Mesendoderm (in vitro differentiated cells): ENCODE measurements at regions not wholly inside any gene's neighbourhood (a gene's known extent, or its start where the extent isn't known, plus 50 kb on each side); places are given as distances from the start of the nearest gene placed in this dataset.

Experiments used
- DNase-seq: peaks from one replicate; pipeline ENCODE4 v3.0.0; 2013
- H2AK5ac ChIP-seq: 2 replicates; pipeline ENCODE4 v1.6.1; 2013; ENCODE audit warnings: low read length, inconsistent platforms
- H2BK120ac ChIP-seq: 2 replicates; pipeline ENCODE4 v1.6.1; 2013; ENCODE audit warnings: low read depth, mild to moderate bottlenecking, low read length, moderate library complexity, mixed read lengths
- H2BK15ac ChIP-seq: replicated peaks from 2 replicates; pipeline ENCODE4 v1.6.1; 2013; ENCODE audit warnings: low read depth, mild to moderate bottlenecking, moderate library complexity
- H2BK5ac ChIP-seq: 2 replicates; pipeline ENCODE4 v1.6.1; 2013; ENCODE audit warnings: low read length, inconsistent platforms
- H3K18ac ChIP-seq: 2 replicates; pipeline ENCODE4 v1.6.1; 2013; ENCODE audit warnings: mild to moderate bottlenecking, low read length, mixed read lengths
- H3K23ac ChIP-seq: one replicate; pipeline ENCODE4 v1.6.1; 2013; ENCODE audit warnings: low read length
- H3K27ac ChIP-seq: 2 replicates; pipeline ENCODE4 v1.5.1; 2013; ENCODE audit warnings: low read depth, mild to moderate bottlenecking, inconsistent platforms, low read length, moderate library complexity
- H3K27me3 ChIP-seq: 2 replicates; pipeline ENCODE4 v1.6.1; 2013; ENCODE audit warnings: low read length, control low read depth, mild to moderate bottlenecking, inconsistent platforms; ENCODE audit not compliant: insufficient read depth, poor library complexity
- H3K36me3 ChIP-seq: 2 replicates; pipeline ENCODE4 v1.6.1; 2013; ENCODE audit warnings: low read length, inconsistent platforms; ENCODE audit not compliant: control insufficient read depth, insufficient read depth
- H3K4ac ChIP-seq: one replicate; pipeline ENCODE4 v1.6.1; 2013; ENCODE audit warnings: low read depth, mild to moderate bottlenecking, low read length, moderate library complexity
- H3K4me1 ChIP-seq: 2 replicates; pipeline ENCODE4 v1.6.1; 2013; ENCODE audit warnings: low read depth, low read length, inconsistent platforms; ENCODE audit not compliant: control insufficient read depth
- H3K4me2 ChIP-seq: 2 replicates; pipeline ENCODE4 v1.6.1; 2013; ENCODE audit warnings: low read length
- H3K4me3 ChIP-seq: 2 replicates; pipeline ENCODE4 v1.5.1; 2013; ENCODE audit warnings: mild to moderate bottlenecking, low read length
- H3K56ac ChIP-seq: one replicate; pipeline ENCODE4 v1.6.1; 2013; ENCODE audit warnings: low read length
- H3K79me1 ChIP-seq: 2 replicates; pipeline ENCODE4 v1.6.1; 2013; ENCODE audit warnings: low read length, inconsistent platforms
- H3K79me2 ChIP-seq: 2 replicates; pipeline ENCODE4 v1.6.1; 2013; ENCODE audit warnings: mild to moderate bottlenecking, low read length; ENCODE audit not compliant: control insufficient read depth, insufficient read depth
- H3K9ac ChIP-seq: 2 replicates; pipeline ENCODE4 v1.6.1; 2013; ENCODE audit warnings: low read length, inconsistent platforms
- H4K5ac ChIP-seq: one replicate; pipeline ENCODE4 v1.6.1; 2013; ENCODE audit warnings: low read length
- H4K8ac ChIP-seq: one replicate; pipeline ENCODE4 v1.6.1; 2013; ENCODE audit warnings: low read depth, mild to moderate bottlenecking, control low read depth, low read length, moderate library complexity
- WGBS: extraction: QIAGEN DNeasy Blood & Tissue Kit; methylation state at CpG from one replicate; pipeline ENCODE4 v1.1.7; 2013; ENCODE audit warnings: low lambda C conversion rate, missing lambda C conversion rate; ENCODE audit not compliant: insufficient coverage; ENCODE audit errors: extremely low coverage; 5-methylcytosine and 5-hydroxymethylcytosine counted together

DNA sequence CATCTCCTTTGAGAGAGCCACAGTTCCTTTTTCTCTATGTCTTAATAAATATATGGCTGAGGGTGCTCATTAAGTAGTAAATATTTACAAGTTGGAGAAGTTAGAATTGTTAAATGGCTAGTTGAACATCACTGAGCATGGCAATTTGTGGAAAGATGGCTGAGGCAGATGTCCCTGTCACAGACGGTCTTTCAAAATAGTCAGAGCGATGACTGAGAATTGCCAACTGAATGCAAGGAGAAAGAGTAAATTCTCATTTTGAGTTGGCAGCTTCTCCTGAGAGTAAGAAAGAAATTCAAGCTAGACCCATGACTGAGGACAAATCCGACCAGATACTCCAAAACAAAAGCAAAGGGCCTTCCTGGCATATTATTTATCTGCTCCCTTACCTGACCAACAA lies 617.9 kb downstream of the KCTD16 start:
- H2BK120ac ChIP-seq: no peak overlapping the region
- no peak overlapping the region for H4K5ac ChIP-seq
- no peak overlapping the region for H3K56ac ChIP-seq
- no peak overlapping the region for H2AK5ac ChIP-seq
- H4K8ac ChIP-seq: no peak overlapping the region
- H3K27me3 ChIP-seq: no peaks in the 10 kb centered on the region
- no peak overlapping the region for H3K4ac ChIP-seq
- H3K4me1 ChIP-seq: no peaks in the 10 kb centered on the region
- WGBS: no CpG with 5 or more reads among the region's 3 CpGs
- no peaks in the 10 kb centered on the region for H3K79me2 ChIP-seq
- H3K23ac ChIP-seq: no peak overlapping the region
- H3K36me3 ChIP-seq: no peaks in the 10 kb centered on the region
- H2BK5ac ChIP-seq: no peak overlapping the region
- H3K18ac ChIP-seq: no peak overlapping the region
- H3K9ac ChIP-seq: no peak overlapping the region
- H3K4me2 ChIP-seq: no peak overlapping the region
- DNase-seq: no peak
- no peak overlapping the region for H2BK15ac ChIP-seq
- H3K4me3 ChIP-seq: no peak overlapping the region
- H3K79me1 ChIP-seq: no peaks in the 10 kb centered on the region
- no peak overlapping the region for H3K27ac ChIP-seq

DNA sequence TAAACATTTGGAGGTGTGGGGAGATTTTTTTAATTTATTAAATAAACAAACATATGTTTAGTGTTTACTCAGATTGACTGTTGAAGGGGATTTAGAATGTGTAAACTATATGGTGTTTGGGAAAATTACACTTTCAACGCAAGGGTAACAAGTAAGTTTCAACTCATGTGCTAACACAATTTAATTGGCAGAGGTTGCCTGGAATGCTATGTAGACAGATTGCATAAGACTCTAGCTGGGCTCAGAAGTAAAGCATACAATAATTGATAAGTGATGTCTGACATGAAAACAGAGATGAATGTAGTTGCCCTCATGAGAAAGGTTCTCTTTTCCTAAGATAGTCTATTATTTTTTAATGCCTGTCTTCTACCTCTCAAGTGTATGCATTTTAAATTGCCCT lies 617.4 kb downstream of the KCTD16 start:
- Histone ChIP-seq H4K8ac (no peak overlapping the region), H3K4ac (no peak overlapping the region), H3K4me1 (no peaks in the 10 kb centered on the region), H3K79me2 (no peaks in the 10 kb centered on the region), H3K23ac (no peak overlapping the region), H3K18ac (no peak overlapping the region), H2BK15ac (no peak overlapping the region), H2AK5ac (no peak overlapping the region), H3K9ac (no peak overlapping the region), H4K5ac (no peak overlapping the region), H2BK5ac (no peak overlapping the region), H3K4me3 (no peak overlapping the region), H3K4me2 (no peak overlapping the region), H3K79me1 (no peaks in the 10 kb centered on the region), H2BK120ac (no peak overlapping the region), H3K36me3 (no peaks in the 10 kb centered on the region), H3K27me3 (no peaks in the 10 kb centered on the region), H3K27ac (no peak overlapping the region), H3K56ac (no peak overlapping the region)
- DNase-seq: no peak
- WGBS: no CpG with 5 or more reads among the region's 1 CpG

GRCh38 chr5:144779368-144779767 lies 608.7 kb downstream of the KCTD16 start:
- H4K5ac ChIP-seq: no peak overlapping the region
- H3K4me1 ChIP-seq: no peaks in the 10 kb centered on the region
- no peak overlapping the region for H3K18ac ChIP-seq
- no peak overlapping the region for H2BK15ac ChIP-seq
- no peak overlapping the region for H3K4me2 ChIP-seq
- H3K79me2 ChIP-seq: no peaks in the 10 kb centered on the region
- H3K56ac ChIP-seq: no peak overlapping the region
- WGBS: no CpG with 5 or more reads among the region's 3 CpGs
- no peaks in the 10 kb centered on the region for H3K27me3 ChIP-seq
- H4K8ac ChIP-seq: no peak overlapping the region
- H3K4me3 ChIP-seq: no peak overlapping the region
- no peak overlapping the region for H3K27ac ChIP-seq
- no peak overlapping the region for H3K23ac ChIP-seq
- H3K36me3 ChIP-seq: no peaks in the 10 kb centered on the region
- no peak overlapping the region for H3K4ac ChIP-seq
- H3K9ac ChIP-seq: no peak overlapping the region
- H3K79me1 ChIP-seq: no peaks in the 10 kb centered on the region
- H2AK5ac ChIP-seq: no peak overlapping the region
- no peak overlapping the region for H2BK120ac ChIP-seq
- H2BK5ac ChIP-seq: no peak overlapping the region
- no peak for DNase-seq

- Histone ChIP-seq H3K4me3 (no peak overlapping the region), H2BK15ac (no peak overlapping the region), H3K18ac (no peak overlapping the region), H2AK5ac (no peak overlapping the region), H3K79me1 (no peaks in the 10 kb centered on the region), H4K5ac (no peak overlapping the region), H4K8ac (no peak overlapping the region), H3K23ac (no peak overlapping the region), H3K4me1 (no peaks in the 10 kb centered on the region), H3K4me2 (no peak overlapping the region), H3K27ac (no peak overlapping the region), H3K9ac (no peak overlapping the region), H3K79me2 (no peaks in the 10 kb centered on the region), H3K36me3 (no peaks in the 10 kb centered on the region), H2BK5ac (no peak overlapping the region), H3K56ac (no peak overlapping the region), H3K27me3 (no peaks in the 10 kb centered on the region), H2BK120ac (no peak overlapping the region), H3K4ac (no peak overlapping the region)
- DNase-seq: no peak
- WGBS: no CpG with 5 or more reads among the region's 2 CpGs
Measured at GRCh38 chr5:144778561-144778960, 607.9 kb downstream of the KCTD16 start.

DNA sequence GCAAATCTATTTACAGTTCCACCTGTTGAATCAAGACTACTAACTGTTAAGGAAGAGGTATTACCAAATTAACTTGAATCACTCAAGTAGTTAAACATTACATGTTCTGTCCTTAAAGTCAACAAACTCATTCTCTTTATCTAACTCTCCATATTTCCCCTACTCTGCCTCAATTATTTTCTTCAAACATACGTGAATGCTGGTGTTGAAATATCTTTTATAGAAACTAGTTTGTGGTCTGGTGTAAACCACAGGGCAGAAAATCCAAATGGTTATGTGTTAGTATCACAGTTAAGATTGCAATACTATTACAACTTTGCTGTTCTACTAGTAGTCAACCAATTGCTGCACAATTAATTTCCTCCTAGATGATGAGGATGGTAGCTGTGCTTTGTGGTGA lies 603.5 kb downstream of the KCTD16 start:
- H2BK15ac ChIP-seq: no peak overlapping the region
- no peak overlapping the region for H2BK5ac ChIP-seq
- no peak overlapping the region for H3K23ac ChIP-seq
- H3K18ac ChIP-seq: no peak overlapping the region
- H3K9ac ChIP-seq: no peak overlapping the region
- H3K27ac ChIP-seq: no peak overlapping the region
- H3K4me3 ChIP-seq: no peak overlapping the region
- H3K79me1 ChIP-seq: no peaks in the 10 kb centered on the region
- no peaks in the 10 kb centered on the region for H3K79me2 ChIP-seq
- no peaks in the 10 kb centered on the region for H3K27me3 ChIP-seq
- H3K36me3 ChIP-seq: no peaks in the 10 kb centered on the region
- no peak overlapping the region for H4K5ac ChIP-seq
- no peaks in the 10 kb centered on the region for H3K4me1 ChIP-seq
- no CpG with 5 or more reads among the region's 1 CpG for WGBS
- no peak overlapping the region for H3K4me2 ChIP-seq
- DNase-seq: no peak
- H3K4ac ChIP-seq: no peak overlapping the region
- H4K8ac ChIP-seq: no peak overlapping the region
- no peak overlapping the region for H2AK5ac ChIP-seq
- no peak overlapping the region for H2BK120ac ChIP-seq
- no peak overlapping the region for H3K56ac ChIP-seq

GRCh38 chr5:144773628-144774027 lies 603.0 kb downstream of the KCTD16 start:
- Histone ChIP-seq H3K79me2 (no peaks in the 10 kb centered on the region), H3K4me3 (no peak overlapping the region), H3K56ac (no peak overlapping the region), H2AK5ac (no peak overlapping the region), H3K4ac (no peak overlapping the region), H3K18ac (no peak overlapping the region), H3K27me3 (no peaks in the 10 kb centered on the region), H4K8ac (no peak overlapping the region), H3K4me1 (no peaks in the 10 kb centered on the region), H2BK120ac (no peak overlapping the region), H2BK15ac (no peak overlapping the region), H3K79me1 (no peaks in the 10 kb centered on the region), H3K36me3 (no peaks in the 10 kb centered on the region), H4K5ac (no peak overlapping the region), H3K4me2 (no peak overlapping the region), H3K23ac (no peak overlapping the region), H3K9ac (no peak overlapping the region), H2BK5ac (no peak overlapping the region), H3K27ac (no peak overlapping the region)
- WGBS: no CpG with 5 or more reads among the region's 4 CpGs
- DNase-seq: no peak
